Fibroblast of the conjunctiva (primary cell): ENCODE measurements at regions not wholly inside any gene's neighbourhood (a gene's known extent, or its start where the extent isn't known, plus 50 kb on each side); places are given as distances from the start of the nearest gene placed in this dataset.

Experiments used
- DNase-seq: peaks from one replicate; pipeline ENCODE4 v3.0.0-alpha.2; 2010; ENCODE audit warnings: low read depth

DNA sequence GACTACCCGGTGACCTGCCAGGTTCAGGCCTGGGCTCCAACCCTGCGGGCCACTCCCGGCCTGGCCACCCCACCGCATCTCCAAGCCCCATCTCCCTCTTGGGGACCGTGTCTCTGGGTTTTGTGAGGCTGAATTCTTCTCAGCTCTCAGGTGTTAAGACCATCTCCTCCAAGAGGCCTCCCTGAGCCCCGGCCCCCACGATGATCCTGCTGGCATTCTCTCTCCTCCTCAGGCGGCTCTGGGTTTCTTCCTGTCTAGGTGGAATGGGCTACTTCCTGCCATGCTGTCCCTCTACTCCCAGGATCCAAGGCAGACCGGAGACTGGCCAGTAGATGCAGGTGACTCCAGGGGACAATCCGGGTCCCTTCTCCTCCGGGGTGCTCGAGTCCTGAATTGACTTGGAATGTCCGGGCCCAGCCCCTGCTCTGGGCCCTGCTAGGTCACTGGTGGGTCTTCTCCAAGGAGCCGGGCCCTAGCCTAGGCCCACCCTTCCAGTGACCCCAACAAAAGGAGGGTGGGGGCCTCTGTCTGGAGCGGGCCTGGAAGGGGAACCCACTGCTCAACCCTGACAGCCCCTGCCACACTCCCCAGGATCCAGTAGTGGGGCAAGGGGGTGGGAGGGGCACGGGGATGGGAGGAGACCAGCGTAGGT is 219.8 kb downstream of the C9orf50 start:
- no peak for DNase-seq

DNA sequence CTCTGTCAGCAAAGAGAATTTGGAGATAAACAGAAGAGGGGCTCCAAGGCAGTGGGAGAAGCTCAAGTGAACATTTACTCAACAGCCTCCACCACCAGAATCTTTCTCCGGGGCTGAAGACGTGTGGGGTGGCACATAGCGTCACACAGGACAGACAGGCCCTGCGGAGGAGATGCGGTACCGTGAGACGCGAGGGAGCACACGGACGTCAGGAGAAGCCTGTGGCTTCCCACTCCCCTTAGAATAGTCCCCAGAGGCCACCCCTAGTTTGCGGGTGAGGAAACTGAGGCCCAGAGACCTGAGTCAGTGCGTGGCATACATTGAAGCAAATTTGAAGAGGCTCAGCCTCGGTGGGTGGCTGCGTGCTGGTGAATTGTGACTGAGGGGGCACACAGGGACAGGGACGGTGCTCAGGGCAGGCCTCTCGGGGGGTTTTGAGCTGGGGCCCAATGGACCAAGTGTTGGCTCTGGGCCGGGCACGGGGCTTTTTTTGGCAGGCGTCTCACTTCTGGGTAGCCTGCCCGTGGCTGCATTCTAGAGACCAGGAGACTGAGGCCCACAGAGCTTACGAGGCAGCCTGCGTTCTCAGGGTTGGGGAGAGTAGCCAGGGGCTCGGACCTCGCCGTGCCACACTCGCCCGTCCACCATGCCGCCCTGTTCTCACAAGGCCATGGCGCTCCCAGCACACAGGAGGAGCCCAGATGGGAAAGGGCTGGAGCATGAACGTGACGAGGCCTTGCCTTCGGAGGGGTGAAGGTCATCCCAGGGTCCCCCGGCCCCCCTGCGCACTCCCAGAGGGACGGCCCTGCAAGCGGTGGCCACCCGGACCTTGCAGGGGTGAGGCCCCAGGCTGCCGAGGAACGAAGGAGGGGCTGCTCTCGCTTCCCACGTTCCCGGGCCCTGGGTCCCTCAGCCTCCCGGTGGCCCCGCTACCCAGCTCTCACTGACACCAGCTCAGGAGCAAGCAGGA is 220.6 kb downstream of the C9orf50 start:
- no peak for DNase-seq

DNA sequence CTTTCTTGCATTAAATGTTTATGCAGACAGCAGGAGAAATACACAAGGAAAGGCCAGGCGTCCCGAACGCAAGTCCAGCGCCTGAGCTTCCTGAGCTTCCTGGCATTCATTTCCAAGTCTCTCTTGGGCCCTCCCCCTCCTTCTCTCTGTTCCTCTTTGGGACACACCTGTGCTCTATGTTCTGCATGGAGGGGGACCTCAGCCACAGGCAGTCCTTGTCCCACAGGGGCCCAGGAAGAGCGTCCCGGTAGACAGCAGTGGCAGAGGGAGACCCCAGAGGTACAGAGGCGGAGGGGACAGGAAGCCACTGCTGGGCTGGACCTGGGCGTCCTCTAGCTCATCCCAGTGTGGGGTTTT is 221.3 kb downstream of the C9orf50 start:
- no peak for DNase-seq

DNA sequence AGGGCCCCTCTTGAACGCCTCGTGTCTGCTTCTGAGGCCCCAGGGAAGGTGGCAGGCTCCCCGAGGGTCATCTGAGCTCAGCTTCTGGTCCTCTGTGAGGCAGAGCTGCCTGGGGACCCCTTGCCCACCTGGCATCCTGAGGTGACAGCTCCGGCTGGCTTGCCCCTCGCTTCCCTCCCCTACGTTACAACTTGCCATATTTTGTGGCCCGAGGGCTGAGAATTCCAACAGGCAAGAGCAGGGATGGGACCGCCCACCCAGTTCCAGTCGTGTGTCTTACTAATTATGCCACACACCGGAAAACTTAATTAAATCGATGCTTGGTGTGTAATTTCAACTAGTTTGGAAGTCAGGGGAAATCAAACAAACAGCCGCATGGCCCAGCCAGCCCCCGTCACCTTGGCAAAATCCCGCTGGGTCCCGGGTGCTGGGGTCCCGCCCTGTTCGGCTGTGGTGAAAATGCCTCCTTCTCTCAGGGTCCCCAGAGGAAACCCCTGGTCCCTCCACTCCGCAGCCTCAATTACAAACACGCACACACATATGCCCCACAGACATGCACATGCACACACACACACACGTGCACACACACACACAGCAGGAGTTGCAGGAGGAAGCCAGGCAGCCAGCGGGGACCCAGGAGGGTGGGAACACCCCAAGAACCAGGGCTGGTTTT is 221.0 kb upstream of the IER5L start:
- DNase-seq = no peak

DNA sequence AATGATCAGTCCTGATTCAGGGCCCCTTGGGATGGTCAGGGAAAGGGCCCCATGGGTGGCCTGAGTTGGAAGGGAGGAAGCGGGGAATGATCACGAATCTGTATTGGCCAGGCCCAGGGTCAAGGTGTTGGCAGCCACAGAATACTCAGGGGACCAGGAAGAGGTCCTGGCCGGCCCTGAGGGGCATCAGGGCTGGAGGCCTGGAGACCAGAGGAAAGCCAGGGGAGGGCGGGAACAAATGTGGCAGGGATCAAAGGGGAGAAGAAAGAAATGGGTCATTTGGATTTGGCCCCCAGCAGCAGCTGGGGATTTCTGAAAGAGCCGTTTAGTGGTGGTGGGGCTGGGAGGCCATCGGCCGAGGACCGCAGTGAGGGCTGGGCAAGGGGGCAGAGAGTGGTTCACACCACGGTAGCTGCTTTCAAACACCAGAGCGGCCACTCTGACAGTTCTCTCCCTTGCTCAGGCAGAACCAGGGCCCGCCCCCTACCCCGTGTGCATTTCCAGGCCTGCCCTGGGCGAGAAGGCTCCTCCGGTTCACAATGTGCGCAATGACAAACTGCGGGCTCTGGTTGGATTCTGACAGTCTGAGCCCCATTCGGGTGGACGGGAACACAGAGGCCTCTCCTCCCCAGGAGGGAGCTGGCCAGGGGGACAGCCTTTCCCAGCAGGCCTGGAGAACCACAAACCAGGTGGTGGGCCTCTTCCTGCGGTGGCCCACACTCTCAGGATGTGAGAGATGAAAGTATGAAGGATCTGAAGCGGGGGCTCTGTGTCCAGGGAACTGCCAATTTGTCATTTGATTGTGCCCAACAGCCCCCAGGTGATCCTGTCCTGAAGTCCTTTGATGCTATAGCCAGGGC is 220.3 kb upstream of the IER5L start:
- no peak for DNase-seq

DNA sequence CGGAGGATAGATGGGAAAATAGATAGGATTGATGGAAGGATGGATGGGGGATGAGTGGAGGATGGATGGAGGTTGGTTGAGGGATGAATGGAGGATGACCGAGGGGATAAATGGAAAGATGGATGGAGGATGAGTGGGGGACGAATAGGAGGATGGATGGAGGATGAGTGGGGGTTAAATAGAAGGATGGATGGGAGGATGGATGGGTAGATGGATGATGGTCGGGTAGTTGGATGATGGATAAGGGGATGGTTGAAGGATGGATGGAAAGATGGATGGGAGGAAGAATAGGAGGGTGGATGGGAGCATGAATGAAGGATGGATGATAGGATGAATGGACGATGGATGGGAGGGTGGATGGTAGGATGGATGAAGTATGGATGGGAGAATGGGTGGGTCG is 219.3 kb upstream of the IER5L start:
- no peak for DNase-seq

DNA sequence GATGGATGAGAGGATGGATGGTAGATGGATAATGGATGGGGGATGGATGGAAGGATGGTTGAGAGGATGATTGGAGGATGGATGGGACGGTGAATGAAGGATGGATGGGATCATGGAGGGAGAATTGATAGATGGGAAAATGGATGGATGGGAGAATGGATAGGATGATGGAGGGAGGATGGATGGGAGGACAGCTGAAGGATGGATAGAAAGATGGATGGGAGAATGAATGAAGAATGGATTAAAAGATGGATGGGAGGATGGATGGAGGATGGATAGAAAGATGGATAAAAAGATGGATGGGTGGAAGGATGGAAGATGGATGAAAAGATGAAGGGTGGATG is 218.3 kb upstream of the IER5L start:
- no peak for DNase-seq

DNA sequence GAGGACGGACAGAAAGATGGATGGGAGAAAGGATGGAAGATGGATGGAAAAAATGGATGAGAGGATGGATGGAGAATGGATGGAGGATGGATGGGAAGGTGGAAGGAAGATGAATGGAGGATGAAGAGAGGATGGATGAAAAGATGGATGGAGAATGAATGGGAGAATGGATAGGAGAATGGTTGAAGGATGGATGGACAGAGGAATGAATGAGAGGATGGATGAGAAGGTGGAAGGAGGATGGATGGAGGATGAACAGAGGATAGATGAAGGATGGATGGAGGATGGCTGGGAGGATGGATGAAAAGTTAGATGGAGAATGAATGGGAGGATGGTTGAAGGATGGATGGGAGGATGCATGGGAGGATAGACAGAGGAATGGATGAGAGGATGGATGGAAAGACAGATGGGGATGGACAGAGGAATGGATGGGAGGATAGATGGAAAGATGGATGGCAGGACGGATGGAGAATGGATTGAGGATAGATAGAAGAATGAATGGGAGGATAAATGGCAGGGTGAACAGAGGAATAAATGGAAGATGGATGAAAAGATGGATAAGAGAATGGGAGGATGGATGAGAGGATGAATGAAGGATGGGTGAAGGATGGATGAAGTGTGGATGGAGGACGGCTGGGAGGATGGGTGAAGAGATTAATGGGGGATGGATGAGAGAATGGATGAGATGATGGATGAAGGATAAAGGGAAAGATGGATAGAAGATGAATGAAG is 217.7 kb upstream of the IER5L start:
- DNase-seq = no peak

DNA sequence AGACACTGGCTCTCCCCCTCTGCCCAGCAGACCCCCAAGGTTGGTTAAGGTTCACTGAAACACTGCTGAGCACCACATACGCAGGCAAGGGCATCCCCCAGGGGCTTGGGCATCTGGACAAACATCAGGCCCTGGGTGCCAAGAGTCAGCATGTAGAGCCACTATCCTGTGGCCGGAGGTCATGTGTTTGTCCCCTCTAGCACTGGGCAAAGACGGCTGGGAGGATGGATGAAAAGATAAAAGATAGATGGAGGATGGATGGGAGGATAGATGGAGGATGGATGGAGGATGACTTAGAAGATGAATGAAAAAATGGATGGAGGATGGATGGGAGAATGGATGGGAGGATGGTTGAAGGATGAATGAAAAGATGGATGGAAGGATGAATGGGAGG is 216.8 kb upstream of the IER5L start:
- DNase-seq = no peak

DNA sequence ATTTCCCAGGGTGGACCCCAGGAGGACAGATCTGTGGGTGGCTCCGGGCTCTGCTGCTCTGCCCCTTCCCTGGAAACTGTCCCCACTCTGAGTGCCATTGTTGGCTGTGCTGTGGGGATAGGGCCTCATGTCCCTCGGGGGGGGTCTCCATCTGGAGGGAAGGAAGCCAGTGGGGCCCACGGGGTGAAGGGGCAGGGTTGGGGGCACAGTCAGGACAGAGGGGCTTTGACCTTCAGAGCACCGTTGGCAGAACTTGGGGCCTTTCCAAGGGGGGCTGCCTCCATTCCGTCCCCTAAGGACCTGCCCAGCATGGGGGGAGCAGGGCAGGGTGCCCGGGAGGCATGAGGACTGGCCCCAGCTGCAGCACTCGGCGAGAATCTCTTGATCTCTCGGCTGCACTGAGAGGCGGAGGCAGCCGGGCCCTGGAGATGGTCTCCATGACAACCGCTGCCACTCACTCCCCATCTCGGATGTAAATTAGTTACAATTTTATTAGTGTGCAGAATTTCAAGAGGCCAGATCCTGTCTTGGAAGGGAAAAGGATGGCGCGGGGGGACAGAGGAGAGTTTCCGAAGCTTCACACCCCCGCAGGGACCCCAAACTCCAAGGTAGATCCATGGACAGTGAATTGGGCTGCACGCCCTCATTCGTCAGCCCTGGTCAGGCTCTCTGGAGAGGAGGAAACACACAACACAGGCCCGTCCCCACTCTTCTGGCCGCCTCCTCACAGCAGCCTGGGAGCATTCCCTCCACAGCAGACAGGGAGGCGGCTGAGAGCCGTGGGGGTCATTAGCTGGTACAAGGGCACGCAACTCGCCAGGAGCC is 216.2 kb upstream of the IER5L start:
- DNase-seq = no peak

DNA sequence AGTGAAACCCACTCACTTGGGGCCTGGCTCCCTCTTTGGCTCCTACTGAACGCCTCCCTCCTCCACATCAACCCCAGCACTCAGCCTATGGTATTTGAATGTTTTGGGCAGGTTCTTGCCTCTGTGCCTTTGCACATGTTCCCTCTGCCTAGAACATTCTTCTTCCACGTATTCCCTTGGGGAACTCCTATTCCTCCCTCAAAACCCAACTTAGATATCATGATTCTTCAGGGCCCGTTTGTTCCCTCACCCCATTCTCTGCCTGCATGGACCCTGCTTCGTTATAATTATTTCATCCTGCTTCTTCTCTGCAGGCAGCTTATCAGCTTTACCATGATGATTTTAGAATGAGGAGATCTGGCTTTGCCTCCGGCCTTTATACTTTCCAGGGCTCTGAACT is 215.0 kb upstream of the IER5L start:
- no peak for DNase-seq

DNA sequence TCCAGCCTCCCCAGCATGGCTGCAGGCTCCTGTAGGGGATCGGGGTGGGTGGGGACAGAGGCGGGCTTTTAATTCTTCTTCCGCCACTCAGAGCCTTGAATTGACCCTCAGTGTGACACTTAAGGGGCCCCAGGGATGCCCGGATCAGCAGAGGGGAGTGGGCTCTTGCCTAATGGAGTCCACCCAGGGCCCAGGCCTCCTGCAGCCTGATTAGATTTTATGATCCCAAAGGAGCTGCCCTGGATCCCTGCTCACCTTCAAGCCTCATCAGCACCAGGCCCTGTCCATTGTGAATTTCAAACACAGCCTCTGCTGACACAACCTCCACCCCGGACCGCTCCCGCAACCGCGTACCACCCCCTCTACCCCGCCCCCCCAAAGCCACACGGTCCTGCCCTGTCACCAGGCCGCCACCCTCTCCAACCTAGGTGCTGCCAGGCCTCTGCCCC is 214.1 kb upstream of the IER5L start:
- DNase-seq = no peak

DNA sequence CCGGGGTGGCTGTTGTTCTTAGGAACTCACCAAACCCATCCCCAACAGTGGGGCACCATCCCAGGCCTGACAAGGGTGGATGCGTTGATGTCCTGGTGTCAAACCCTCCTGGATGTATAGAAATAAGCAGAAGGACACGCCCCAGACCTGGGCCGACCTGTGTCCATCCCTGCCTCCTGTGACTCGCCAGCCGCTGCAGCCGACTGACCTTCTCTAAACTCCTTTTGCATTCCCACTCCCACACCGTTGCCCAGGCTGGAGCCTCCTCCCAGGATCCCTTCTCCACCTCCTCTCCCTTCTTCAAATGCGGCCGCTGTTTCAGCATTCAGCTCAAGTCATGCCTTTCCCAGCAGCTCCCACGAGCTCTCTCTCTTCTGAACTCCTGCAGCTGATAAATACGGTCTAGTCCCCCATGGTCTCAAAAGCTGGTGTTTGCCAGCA is 213.2 kb upstream of the IER5L start:
- no peak for DNase-seq

DNA sequence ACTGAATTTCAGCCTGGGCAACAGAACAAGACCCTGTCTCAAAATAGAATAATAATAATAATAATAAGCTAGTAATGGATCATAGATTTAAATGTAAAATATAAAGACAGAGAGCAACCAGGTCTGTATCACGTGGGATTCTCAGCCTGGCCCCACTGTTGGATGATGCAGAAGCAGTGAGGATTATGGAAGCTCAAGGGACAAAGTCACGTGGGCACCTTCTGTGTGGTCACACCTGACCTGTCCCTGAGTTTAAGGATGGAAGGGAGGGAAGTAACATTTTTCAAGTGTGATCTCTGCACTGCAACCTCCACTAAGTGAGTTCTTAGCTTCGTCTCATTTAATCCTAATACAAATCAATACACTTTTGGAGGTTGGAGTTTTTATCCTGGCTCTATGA is 212.5 kb upstream of the IER5L start:
- no peak for DNase-seq

DNA sequence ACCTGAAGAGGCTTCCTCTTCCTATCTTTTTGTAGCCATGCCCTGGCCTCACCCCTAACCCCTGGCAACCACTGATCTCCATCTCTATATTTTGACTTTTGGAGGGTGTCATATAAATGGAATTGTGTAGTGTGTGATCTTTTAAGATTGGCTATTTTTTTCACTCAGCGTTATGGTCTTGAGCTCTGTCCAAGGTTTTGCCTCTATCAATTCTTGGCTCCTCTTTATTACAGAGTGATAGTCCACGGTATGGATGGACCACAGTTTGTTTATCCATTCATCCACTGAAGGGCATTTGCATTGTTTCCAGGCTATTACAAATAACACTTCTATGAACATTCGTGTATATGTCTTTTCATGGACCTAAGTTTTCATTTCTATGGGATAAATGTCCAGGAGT is 209.8 kb upstream of the IER5L start:
- DNase-seq = no peak

DNA sequence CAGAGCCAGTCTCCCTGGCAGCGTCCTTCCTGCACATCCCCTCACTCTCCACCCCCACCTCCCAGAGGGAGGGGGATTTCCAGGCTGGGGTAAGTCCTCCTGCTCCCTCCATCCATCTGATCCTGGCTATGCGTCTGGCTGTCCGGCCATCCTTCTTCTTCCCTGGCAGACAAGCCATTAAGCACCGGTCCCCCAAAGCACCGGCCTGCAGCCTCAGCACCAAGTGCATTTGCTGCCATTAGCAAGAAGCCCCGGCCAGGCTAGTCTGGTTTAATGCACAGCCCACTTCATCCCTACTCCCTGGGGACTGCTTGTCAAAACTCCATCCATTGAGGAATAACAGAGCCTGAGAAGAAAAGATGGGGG is 208.7 kb upstream of the IER5L start:
- no peak for DNase-seq

DNA sequence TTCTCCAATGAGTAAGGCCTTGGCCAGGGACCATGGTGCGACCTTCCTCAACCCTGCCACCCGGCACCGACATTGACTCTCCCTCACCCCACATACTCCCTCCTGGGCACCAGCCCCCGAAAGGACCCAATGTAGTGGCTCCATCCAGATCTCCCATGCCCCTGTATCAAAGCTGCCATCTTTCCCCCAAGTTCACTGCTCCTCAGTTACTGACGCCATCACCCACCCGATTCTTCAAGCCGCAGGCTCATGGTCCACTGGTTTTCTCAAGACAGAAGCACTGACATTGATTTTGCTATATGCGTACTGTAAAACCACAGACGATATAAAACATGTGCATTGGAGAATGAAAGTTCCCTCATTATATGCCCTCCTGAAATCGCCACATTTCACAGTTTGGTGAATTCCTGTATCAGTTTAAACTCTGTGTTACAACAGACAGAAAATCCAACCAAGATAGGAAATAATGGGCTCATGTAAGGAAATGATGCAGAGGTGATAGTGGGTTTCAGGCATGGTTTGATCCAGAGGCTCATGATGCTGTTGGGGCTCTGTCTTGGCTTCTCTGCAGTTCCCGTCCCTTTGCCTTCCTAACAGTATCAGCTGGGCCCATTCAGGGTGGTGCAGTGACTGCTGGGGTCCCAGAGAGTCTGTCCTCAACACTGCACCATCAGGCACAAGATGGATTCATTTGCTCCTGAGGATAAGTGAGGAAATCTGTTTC is 207.3 kb upstream of the IER5L start:
- DNase-seq = no peak

DNA sequence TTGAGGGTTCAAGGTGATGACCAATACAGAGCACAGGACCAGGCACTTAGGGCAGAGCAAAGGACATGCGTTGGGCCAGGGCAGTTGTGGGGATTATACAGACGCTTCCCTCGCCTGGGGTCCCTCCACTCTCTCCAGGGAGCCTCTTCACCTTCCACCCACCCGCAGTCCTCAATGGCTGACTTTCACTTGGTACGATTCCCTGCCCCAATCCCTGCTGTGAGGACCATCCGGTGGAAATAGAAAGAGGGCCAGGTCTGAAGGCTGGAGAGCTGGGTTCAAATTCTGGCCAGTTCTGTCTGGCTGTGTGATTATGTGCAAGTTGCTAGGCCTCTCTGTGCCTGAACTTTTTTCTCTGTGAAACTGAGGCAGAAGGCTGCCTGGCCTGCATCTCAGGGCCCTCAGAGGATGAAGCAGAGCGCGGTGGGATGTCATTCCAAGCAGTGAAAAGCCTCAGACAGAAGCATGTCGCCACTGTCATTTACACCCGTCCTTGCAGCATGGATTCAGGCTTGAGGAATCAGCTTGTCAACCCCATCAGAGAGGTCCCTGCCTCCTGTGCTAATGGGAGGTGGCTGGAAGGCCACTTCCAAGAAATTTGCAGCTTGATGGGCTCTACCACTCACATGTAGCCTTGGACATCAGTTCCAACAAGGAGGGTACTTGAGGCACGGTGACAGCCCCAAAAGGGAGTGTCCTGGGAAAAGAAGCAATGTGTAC is 206.6 kb upstream of the IER5L start:
- DNase-seq = no peak
